Mesodermal cell (in vitro differentiated cells): ENCODE measurements at regions not wholly inside any gene's neighbourhood (a gene's known extent, or its start where the extent isn't known, plus 50 kb on each side); places are given as distances from the start of the nearest gene placed in this dataset.

Source experiments
- H3K27ac ChIP-seq: 2 replicates; pipeline ENCODE4 v1.7.0; 2013; ENCODE audit warnings: mild to moderate bottlenecking, low read depth, low read length, moderate library complexity; ENCODE audit not compliant: severe bottlenecking
- H3K36me3 ChIP-seq: 2 replicates; pipeline ENCODE4 v1.7.1; 2013; ENCODE audit warnings: mild to moderate bottlenecking, low read length, moderate library complexity; ENCODE audit not compliant: control insufficient read depth, insufficient read depth
- H3K4me1 ChIP-seq: one replicate; pipeline ENCODE4 v1.7.1; 2013; ENCODE audit warnings: mild to moderate bottlenecking, low read length; ENCODE audit not compliant: insufficient read depth, control insufficient read depth, poor library complexity, severe bottlenecking
- H3K4me3 ChIP-seq: 2 replicates; pipeline ENCODE4 v1.7.0; 2013; ENCODE audit warnings: low read length, control low read depth, mild to moderate bottlenecking; ENCODE audit not compliant: insufficient read depth, poor library complexity, severe bottlenecking; ENCODE audit errors: extremely low read depth
- H3K9me3 ChIP-seq: 2 replicates; pipeline ENCODE4 v1.7.1; 2013; ENCODE audit warnings: mild to moderate bottlenecking, low read length, moderate library complexity; ENCODE audit not compliant: control insufficient read depth
- WGBS, 2 experiments: methylation state at CpG; one replicate each; pipeline ENCODE4 v1.1.5; 2013; ENCODE audit warnings: missing lambda C conversion rate in 2 of 2; ENCODE audit not compliant: insufficient coverage in 2 of 2; 5-methylcytosine and 5-hydroxymethylcytosine counted together

- H3K4me3 ChIP-seq, result no peak overlapping the region
- WGBS, 2 experiments, result 42 to 62% methylated on average over 7 of the region's 9 CpGs
- H3K27ac ChIP-seq, result peak overlapping the region; percentile 41
- H3K9me3 ChIP-seq, result no peaks in the 10 kb centered on the region
- no peaks in the 10 kb centered on the region for H3K36me3 ChIP-seq
- peaks cover 52% of the 10 kb centered on the region for H3K4me1 ChIP-seq
Observed at GRCh38 chr15:66649235-66649984, 52.6 kb upstream of the SMAD6 start.

GRCh38 chr15:66650433-66650832, 51.6 kb upstream of the SMAD6 start:
- H3K9me3 ChIP-seq, result no peaks in the 10 kb centered on the region
- no peaks in the 10 kb centered on the region for H3K36me3 ChIP-seq
- no peak overlapping the region for H3K27ac ChIP-seq
- H3K4me3 ChIP-seq, result no peak overlapping the region
- peaks cover 52% of the 10 kb centered on the region for H3K4me1 ChIP-seq
- WGBS, 2 experiments, result 94 to 100% methylated on average over 2 to 5 of the region's 5 CpGs

- Histone ChIP-seq H3K27ac (no peak overlapping the region), H3K36me3 (no peaks in the 10 kb centered on the region), H3K4me3 (no peak overlapping the region), H3K9me3 (no peaks in the 10 kb centered on the region), H3K4me1 (peaks cover 60% of the 10 kb centered on the region)
- 93 to 100% methylated on average over 2 of the region's 3 CpGs for WGBS, 2 experiments
Observed at GRCh38 chr15:66651198-66651597, 50.8 kb upstream of the SMAD6 start.

- WGBS, 2 experiments, result 99 to 100% methylated on average over 2 to 5 of the region's 5 CpGs
- no peaks in the 10 kb centered on the region for H3K9me3 ChIP-seq
- H3K36me3 ChIP-seq, result no peaks in the 10 kb centered on the region
- peaks cover 65% of the 10 kb centered on the region for H3K4me1 ChIP-seq
- H3K4me3 ChIP-seq, result no peak overlapping the region
- no peak overlapping the region for H3K27ac ChIP-seq
Observed at GRCh38 chr15:66651913-66652642, 50.0 kb upstream of the SMAD6 start.
